Activated naive CD8-positive, alpha-beta T cell (primary cell): ENCODE measurements at regions not wholly inside any gene's neighbourhood (a gene's known extent, or its start where the extent isn't known, plus 50 kb on each side); places are given as distances from the start of the nearest gene placed in this dataset.

Source experiments
- H3K27ac Mint-ChIP-seq: one replicate; pipeline ENCODE4 v1.8.0; 2021; ENCODE audit warnings: mixed read lengths
- H3K27me3 Mint-ChIP-seq: one replicate; pipeline ENCODE4 v1.8.0; 2021; ENCODE audit warnings: mixed read lengths
- H3K36me3 Mint-ChIP-seq: one replicate; pipeline ENCODE4 v1.8.0; 2021; ENCODE audit warnings: mixed read lengths
- H3K4me1 Mint-ChIP-seq: one replicate; pipeline ENCODE4 v1.8.0; 2021; ENCODE audit warnings: low read depth, mixed read lengths
- H3K4me3 Mint-ChIP-seq: one replicate; pipeline ENCODE4 v1.8.0; 2021; ENCODE audit warnings: mild to moderate bottlenecking, mixed read lengths
- H3K9me3 Mint-ChIP-seq: one replicate; pipeline ENCODE4 v1.8.0; 2021; ENCODE audit warnings: low read depth, mixed read lengths

GRCh38 chr4:155616117-155616516, 50.5 kb upstream of the GUCY1A1 start:
- H3K9me3 Mint-ChIP-seq: no peaks in the 10 kb centered on the region

GRCh38 chr4:155615081-155615887, 51.4 kb upstream of the GUCY1A1 start:
- H3K36me3 Mint-ChIP-seq: no peaks in the 10 kb centered on the region
- no peak overlapping the region for H3K4me3 Mint-ChIP-seq
- H3K27me3 Mint-ChIP-seq: peaks cover 7% of the 10 kb centered on the region
- H3K4me1 Mint-ChIP-seq: peaks cover 3% of the 10 kb centered on the region
- H3K9me3 Mint-ChIP-seq: no peaks in the 10 kb centered on the region
- no peak overlapping the region for H3K27ac Mint-ChIP-seq

More at GRCh38 chr4:155616117-155616516, 50.5 kb upstream of the GUCY1A1 start:
- Mint-ChIP-seq H3K27ac (no peak overlapping the region), H3K36me3 (no peaks in the 10 kb centered on the region), H3K27me3 (peaks cover 6% of the 10 kb centered on the region), H3K4me1 (peaks cover 3% of the 10 kb centered on the region), H3K4me3 (no peak overlapping the region)

- no peak overlapping the region for H3K27ac Mint-ChIP-seq
- H3K36me3 Mint-ChIP-seq: no peaks in the 10 kb centered on the region
- no peaks in the 10 kb centered on the region for H3K9me3 Mint-ChIP-seq
- peaks cover 3% of the 10 kb centered on the region for H3K4me1 Mint-ChIP-seq
- peaks cover 7% of the 10 kb centered on the region for H3K27me3 Mint-ChIP-seq
- no peak overlapping the region for H3K4me3 Mint-ChIP-seq
These were observed 52.4 kb upstream of the GUCY1A1 start for GRCh38 chr4:155614111-155614762.

- no peak overlapping the region for H3K27ac Mint-ChIP-seq
- H3K27me3 Mint-ChIP-seq: peaks cover 7% of the 10 kb centered on the region
- peaks cover 3% of the 10 kb centered on the region for H3K4me1 Mint-ChIP-seq
- H3K4me3 Mint-ChIP-seq: no peak overlapping the region
- no peaks in the 10 kb centered on the region for H3K9me3 Mint-ChIP-seq
- no peaks in the 10 kb centered on the region for H3K36me3 Mint-ChIP-seq
These were observed 54.6 kb upstream of the GUCY1A1 start for GRCh38 chr4:155612074-155612473.

GRCh38 chr4:155611501-155611900, 55.1 kb upstream of the GUCY1A1 start:
- Mint-ChIP-seq H3K27me3 (peaks cover 7% of the 10 kb centered on the region), H3K4me1 (peaks cover 3% of the 10 kb centered on the region), H3K27ac (no peak overlapping the region), H3K9me3 (no peaks in the 10 kb centered on the region), H3K36me3 (no peaks in the 10 kb centered on the region), H3K4me3 (no peak overlapping the region)

GRCh38 chr4:155610143-155610542, 56.5 kb upstream of the GUCY1A1 start:
- H3K27me3 Mint-ChIP-seq: peaks cover 7% of the 10 kb centered on the region
- H3K4me1 Mint-ChIP-seq: no peaks in the 10 kb centered on the region
- H3K27ac Mint-ChIP-seq: no peak overlapping the region
- H3K4me3 Mint-ChIP-seq: no peak overlapping the region
- H3K9me3 Mint-ChIP-seq: no peaks in the 10 kb centered on the region
- H3K36me3 Mint-ChIP-seq: no peaks in the 10 kb centered on the region

GRCh38 chr4:155609455-155610059, 57.1 kb upstream of the GUCY1A1 start:
- no peaks in the 10 kb centered on the region for H3K36me3 Mint-ChIP-seq
- H3K4me3 Mint-ChIP-seq: no peak overlapping the region
- H3K27ac Mint-ChIP-seq: no peak overlapping the region
- no peaks in the 10 kb centered on the region for H3K4me1 Mint-ChIP-seq
- no peaks in the 10 kb centered on the region for H3K9me3 Mint-ChIP-seq
- peaks cover 7% of the 10 kb centered on the region for H3K27me3 Mint-ChIP-seq

- no peak overlapping the region for H3K27ac Mint-ChIP-seq
- H3K4me3 Mint-ChIP-seq: no peak overlapping the region
- H3K36me3 Mint-ChIP-seq: no peaks in the 10 kb centered on the region
- H3K9me3 Mint-ChIP-seq: no peaks in the 10 kb centered on the region
- peaks cover 7% of the 10 kb centered on the region for H3K27me3 Mint-ChIP-seq
- no peaks in the 10 kb centered on the region for H3K4me1 Mint-ChIP-seq
These were observed 58.3 kb upstream of the GUCY1A1 start for GRCh38 chr4:155608225-155608885.

GRCh38 chr4:155607481-155607880, 59.2 kb upstream of the GUCY1A1 start:
- no peak overlapping the region for H3K4me3 Mint-ChIP-seq
- H3K27ac Mint-ChIP-seq: no peak overlapping the region
- no peaks in the 10 kb centered on the region for H3K36me3 Mint-ChIP-seq
- H3K27me3 Mint-ChIP-seq: peaks cover 6% of the 10 kb centered on the region
- no peaks in the 10 kb centered on the region for H3K9me3 Mint-ChIP-seq
- H3K4me1 Mint-ChIP-seq: peaks cover 2% of the 10 kb centered on the region

- Mint-ChIP-seq H3K27me3 (peaks cover 1% of the 10 kb centered on the region), H3K4me1 (peaks cover 2% of the 10 kb centered on the region), H3K4me3 (no peak overlapping the region), H3K36me3 (no peaks in the 10 kb centered on the region), H3K9me3 (no peaks in the 10 kb centered on the region), H3K27ac (no peak overlapping the region)
These were observed 61.7 kb upstream of the GUCY1A1 start for GRCh38 chr4:155604718-155605626.

- no peak overlapping the region for H3K4me3 Mint-ChIP-seq
- H3K4me1 Mint-ChIP-seq: peaks cover 2% of the 10 kb centered on the region
- H3K27me3 Mint-ChIP-seq: peaks cover 1% of the 10 kb centered on the region
- no peak overlapping the region for H3K27ac Mint-ChIP-seq
- H3K36me3 Mint-ChIP-seq: no peaks in the 10 kb centered on the region
- no peaks in the 10 kb centered on the region for H3K9me3 Mint-ChIP-seq
These were observed 63.2 kb upstream of the GUCY1A1 start for GRCh38 chr4:155603360-155603891.

- H3K27me3 Mint-ChIP-seq: peaks cover 1% of the 10 kb centered on the region
- H3K27ac Mint-ChIP-seq: no peak overlapping the region
- no peaks in the 10 kb centered on the region for H3K9me3 Mint-ChIP-seq
- H3K36me3 Mint-ChIP-seq: no peaks in the 10 kb centered on the region
- H3K4me1 Mint-ChIP-seq: peaks cover 2% of the 10 kb centered on the region
- H3K4me3 Mint-ChIP-seq: no peak overlapping the region
These were observed 64.1 kb upstream of the GUCY1A1 start for GRCh38 chr4:155602351-155603140.

- Mint-ChIP-seq H3K4me1 (peaks cover 2% of the 10 kb centered on the region), H3K9me3 (no peaks in the 10 kb centered on the region), H3K27me3 (peaks cover 1% of the 10 kb centered on the region), H3K4me3 (no peak overlapping the region), H3K27ac (no peak overlapping the region), H3K36me3 (no peaks in the 10 kb centered on the region)
These were observed 66.4 kb upstream of the GUCY1A1 start for GRCh38 chr4:155600244-155600643.
